Neuron (in vitro differentiated cells): ENCODE measurements at regions not wholly inside any gene's neighbourhood (a gene's known extent, or its start where the extent isn't known, plus 50 kb on each side); places are given as distances from the start of the nearest gene placed in this dataset.

Experiments
- H2AFZ ChIP-seq: one replicate; pipeline ENCODE4 v1.6.1; 2013; ENCODE audit warnings: low read depth, mild to moderate bottlenecking, inconsistent platforms, low read length, moderate library complexity
- H3K27me3 ChIP-seq: one replicate; pipeline ENCODE4 v1.6.1; 2013; ENCODE audit warnings: low read length; ENCODE audit not compliant: insufficient read depth
- H3K36me3 ChIP-seq: one replicate; pipeline ENCODE4 v1.6.1; 2013; ENCODE audit warnings: low read length; ENCODE audit not compliant: insufficient read depth
- H3K4me1 ChIP-seq: one replicate; pipeline ENCODE4 v1.6.1; 2013; ENCODE audit warnings: low read length; ENCODE audit not compliant: insufficient read depth
- H3K4me3 ChIP-seq: 2 replicates; pipeline ENCODE4 v1.5.1; 2013; ENCODE audit warnings: mild to moderate bottlenecking, low read length, moderate library complexity
- H3K9me3 ChIP-seq: one replicate; pipeline ENCODE4 v1.6.1; 2013; ENCODE audit warnings: low read length

- H2AFZ ChIP-seq = no peak overlapping the region
- H3K4me1 ChIP-seq = no peaks in the 10 kb centered on the region
These were observed 1159.6 kb downstream of the CDH18 start for GRCh38 chr5:18828351-18828750.

GRCh38 chr5:18829539-18829938, 1158.5 kb downstream of the CDH18 start:
- Histone ChIP-seq H3K27me3 (no peaks in the 10 kb centered on the region), H2AFZ (no peak overlapping the region), H3K4me3 (no peak overlapping the region), H3K9me3 (no peaks in the 10 kb centered on the region), H3K36me3 (no peaks in the 10 kb centered on the region), H3K4me1 (no peaks in the 10 kb centered on the region)

More at GRCh38 chr5:18828351-18828750, 1159.6 kb downstream of the CDH18 start:
- H3K27me3 ChIP-seq = no peaks in the 10 kb centered on the region
- no peaks in the 10 kb centered on the region for H3K9me3 ChIP-seq
- H3K36me3 ChIP-seq = no peaks in the 10 kb centered on the region
- no peak overlapping the region for H3K4me3 ChIP-seq

- Histone ChIP-seq H3K9me3 (no peaks in the 10 kb centered on the region), H3K27me3 (no peaks in the 10 kb centered on the region), H3K4me1 (peaks cover 12% of the 10 kb centered on the region), H3K36me3 (no peaks in the 10 kb centered on the region), H2AFZ (no peak overlapping the region), H3K4me3 (no peak overlapping the region)
These were observed 1137.8 kb downstream of the CDH18 start for GRCh38 chr5:18850216-18850615.

- H3K27me3 ChIP-seq = no peaks in the 10 kb centered on the region
- H3K9me3 ChIP-seq = no peaks in the 10 kb centered on the region
- no peaks in the 10 kb centered on the region for H3K36me3 ChIP-seq
- no peak overlapping the region for H2AFZ ChIP-seq
- H3K4me1 ChIP-seq = no peaks in the 10 kb centered on the region
- no peak overlapping the region for H3K4me3 ChIP-seq
These were observed 1115.0 kb downstream of the CDH18 start for GRCh38 chr5:18872978-18873377.

- no peaks in the 10 kb centered on the region for H3K27me3 ChIP-seq
- no peaks in the 10 kb centered on the region for H3K9me3 ChIP-seq
- H3K4me3 ChIP-seq = no peak overlapping the region
- H3K36me3 ChIP-seq = no peaks in the 10 kb centered on the region
- H2AFZ ChIP-seq = no peak overlapping the region
- H3K4me1 ChIP-seq = no peaks in the 10 kb centered on the region
These were observed 1111.4 kb downstream of the CDH18 start for GRCh38 chr5:18876565-18876964.

- no peak overlapping the region for H3K4me3 ChIP-seq
- H3K36me3 ChIP-seq = no peaks in the 10 kb centered on the region
- no peak overlapping the region for H2AFZ ChIP-seq
- no peaks in the 10 kb centered on the region for H3K4me1 ChIP-seq
- no peaks in the 10 kb centered on the region for H3K9me3 ChIP-seq
- H3K27me3 ChIP-seq = no peaks in the 10 kb centered on the region
These were observed 1106.4 kb downstream of the CDH18 start for GRCh38 chr5:18881615-18882014.

GRCh38 chr5:18882154-18882553, 1105.8 kb downstream of the CDH18 start:
- Histone ChIP-seq H2AFZ (no peak overlapping the region), H3K4me1 (no peaks in the 10 kb centered on the region), H3K4me3 (no peak overlapping the region), H3K27me3 (no peaks in the 10 kb centered on the region), H3K36me3 (no peaks in the 10 kb centered on the region), H3K9me3 (no peaks in the 10 kb centered on the region)

GRCh38 chr5:18888821-18889220, 1099.2 kb downstream of the CDH18 start:
- no peaks in the 10 kb centered on the region for H3K27me3 ChIP-seq
- H2AFZ ChIP-seq = no peak overlapping the region
- H3K4me1 ChIP-seq = no peaks in the 10 kb centered on the region
- no peak overlapping the region for H3K4me3 ChIP-seq
- no peaks in the 10 kb centered on the region for H3K36me3 ChIP-seq
- peaks cover 2% of the 10 kb centered on the region for H3K9me3 ChIP-seq

- Histone ChIP-seq H3K36me3 (no peaks in the 10 kb centered on the region), H3K4me3 (no peak overlapping the region), H3K27me3 (no peaks in the 10 kb centered on the region), H3K9me3 (no peaks in the 10 kb centered on the region), H3K4me1 (no peaks in the 10 kb centered on the region), H2AFZ (no peak overlapping the region)
These were observed 1087.4 kb downstream of the CDH18 start for GRCh38 chr5:18900644-18901043.

GRCh38 chr5:18920966-18921365, 1067.0 kb downstream of the CDH18 start:
- Histone ChIP-seq H3K4me3 (no peak overlapping the region), H3K27me3 (no peaks in the 10 kb centered on the region), H2AFZ (no peak overlapping the region), H3K36me3 (no peaks in the 10 kb centered on the region), H3K9me3 (no peaks in the 10 kb centered on the region), H3K4me1 (no peaks in the 10 kb centered on the region)

- Histone ChIP-seq H3K9me3 (no peaks in the 10 kb centered on the region), H2AFZ (peak overlapping the region; percentile 72), H3K4me1 (peaks cover 5% of the 10 kb centered on the region), H3K27me3 (no peaks in the 10 kb centered on the region), H3K36me3 (no peaks in the 10 kb centered on the region), H3K4me3 (no peak overlapping the region)
These were observed 1055.9 kb downstream of the CDH18 start for GRCh38 chr5:18932081-18932480.

GRCh38 chr5:18944771-18945170, 1043.2 kb downstream of the CDH18 start:
- Histone ChIP-seq H3K4me1 (no peaks in the 10 kb centered on the region), H3K36me3 (no peaks in the 10 kb centered on the region), H3K4me3 (no peak overlapping the region), H3K9me3 (no peaks in the 10 kb centered on the region), H2AFZ (no peak overlapping the region), H3K27me3 (no peaks in the 10 kb centered on the region)

- Histone ChIP-seq H3K36me3 (no peaks in the 10 kb centered on the region), H2AFZ (no peak overlapping the region), H3K27me3 (no peaks in the 10 kb centered on the region), H3K9me3 (no peaks in the 10 kb centered on the region), H3K4me1 (no peaks in the 10 kb centered on the region), H3K4me3 (no peak overlapping the region)
These were observed 1033.8 kb downstream of the CDH18 start for GRCh38 chr5:18954239-18954638.

GRCh38 chr5:18959535-18959934, 1028.5 kb downstream of the CDH18 start:
- no peak overlapping the region for H2AFZ ChIP-seq
- H3K27me3 ChIP-seq = no peaks in the 10 kb centered on the region
- no peaks in the 10 kb centered on the region for H3K4me1 ChIP-seq
- no peaks in the 10 kb centered on the region for H3K9me3 ChIP-seq
- H3K4me3 ChIP-seq = no peak overlapping the region
- no peaks in the 10 kb centered on the region for H3K36me3 ChIP-seq
